Testis (tissue), 2 donors: ENCODE measurements at regions not wholly inside any gene's neighbourhood (a gene's known extent, or its start where the extent isn't known, plus 50 kb on each side); places are given as distances from the start of the nearest gene placed in this dataset.

Source experiments
- DNase-seq: peaks from one replicate; pipeline ENCODE4 v3.0.0-alpha.2; 2019
- H3K27ac ChIP-seq, 2 donors: fragments of 200-600 bp; sonication (generic); one replicate each; pipeline ENCODE4 v1.5.1; 2019
- H3K27me3 ChIP-seq: fragments of 200-600 bp; sonication (generic); one replicate; pipeline ENCODE4 v1.5.1; 2019
- H3K36me3 ChIP-seq: fragments of 200-600 bp; sonication (generic); one replicate; pipeline ENCODE4 v1.5.1; 2017; ENCODE audit warnings: low read depth; ENCODE audit errors: missing control alignments
- H3K4me1 ChIP-seq: fragments of 200-600 bp; sonication (generic); one replicate; pipeline ENCODE4 v1.5.1; 2019
- H3K4me3 ChIP-seq, 2 donors: fragments of 200-600 bp; sonication (generic); one replicate each; pipeline ENCODE4 v1.5.1; 2017 to 2019
- H3K9me3 ChIP-seq: fragments of 200-600 bp; sonication (generic); one replicate; pipeline ENCODE4 v1.5.1; 2017
- POLR2A ChIP-seq: fragments of 450-650 bp; IDR thresholded peaks from one replicate; pipeline ENCODE4 v1.6.1; 2017; ENCODE audit warnings: antibody characterized with exemption, mild to moderate bottlenecking, moderate library complexity
- WGBS, 2 donors: methylation state at CpG; one replicate each; pipeline ENCODE4 v1.1.5; 2018; 5-methylcytosine and 5-hydroxymethylcytosine counted together
- intact Hi-C: fragments of 100-400 bp; cut with DNase I; formaldehyde crosslinking; loops from one replicate; pipeline ENCODE4 v1.15.1; 2023; ENCODE audit warnings: low total_unique reads
- TF ChIP-seq, protein P1 (sequence below), 3 experiments: fragments of 450-650 bp in 2 of 3; fragments of 200-600 bp in 1 of 3; sonication (generic) in 1 of 3; IDR thresholded peaks; one replicate each; pipeline ENCODE4 v1.5.1; 2016 to 2019; ENCODE audit warnings: antibody characterized with exemption in 3 of 3, mild to moderate bottlenecking in 2 of 3, moderate library complexity in 1 of 3

DNA sequence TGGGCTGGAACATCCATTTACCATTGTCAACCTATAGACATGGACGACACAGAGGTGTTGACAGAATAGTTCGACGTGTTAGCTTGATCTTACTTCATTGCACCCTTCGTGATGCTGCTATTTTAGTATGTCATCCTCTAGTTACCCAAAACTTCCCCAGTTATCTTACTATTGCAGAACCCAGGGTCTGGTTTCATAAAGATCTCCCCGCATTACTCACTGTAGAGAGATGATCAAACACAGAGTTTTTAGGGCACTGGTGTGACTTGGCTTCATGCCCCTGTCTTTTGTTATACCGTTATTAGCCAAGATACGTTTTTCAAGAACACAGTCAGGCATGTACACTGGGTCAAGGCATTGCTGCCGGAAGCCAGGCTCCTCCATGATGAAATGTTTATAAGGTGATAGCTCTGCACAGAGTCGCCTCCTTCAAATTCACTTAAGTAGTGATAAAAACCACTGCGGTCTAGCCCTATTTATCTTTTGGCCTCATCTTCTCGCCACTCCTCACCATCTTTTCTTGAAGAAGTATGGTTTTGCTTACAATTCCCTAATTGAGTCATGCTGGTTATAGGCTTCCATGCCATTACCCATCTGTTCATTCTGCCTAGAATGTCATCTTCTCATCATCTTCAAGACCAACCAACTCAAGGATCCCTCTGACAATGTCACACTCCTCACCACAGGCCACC is 1127.9 kb downstream of the VRK1 start:
- Histone ChIP-seq H3K4me1 (no peaks in the 10 kb centered on the region), H3K27ac (no peak overlapping the region), H3K27me3 (no peaks in the 10 kb centered on the region), H3K36me3 (no peaks in the 10 kb centered on the region), H3K4me3 (no peak overlapping the region), H3K9me3 (no peaks in the 10 kb centered on the region)
- WGBS, 2 donors, result 86 to 92% methylated on average over 11 of the region's 11 CpGs
- intact Hi-C loops, result no loop called here
- no peak for TF ChIP-seq POLR2A
- TF ChIP-seq, protein P1, sequence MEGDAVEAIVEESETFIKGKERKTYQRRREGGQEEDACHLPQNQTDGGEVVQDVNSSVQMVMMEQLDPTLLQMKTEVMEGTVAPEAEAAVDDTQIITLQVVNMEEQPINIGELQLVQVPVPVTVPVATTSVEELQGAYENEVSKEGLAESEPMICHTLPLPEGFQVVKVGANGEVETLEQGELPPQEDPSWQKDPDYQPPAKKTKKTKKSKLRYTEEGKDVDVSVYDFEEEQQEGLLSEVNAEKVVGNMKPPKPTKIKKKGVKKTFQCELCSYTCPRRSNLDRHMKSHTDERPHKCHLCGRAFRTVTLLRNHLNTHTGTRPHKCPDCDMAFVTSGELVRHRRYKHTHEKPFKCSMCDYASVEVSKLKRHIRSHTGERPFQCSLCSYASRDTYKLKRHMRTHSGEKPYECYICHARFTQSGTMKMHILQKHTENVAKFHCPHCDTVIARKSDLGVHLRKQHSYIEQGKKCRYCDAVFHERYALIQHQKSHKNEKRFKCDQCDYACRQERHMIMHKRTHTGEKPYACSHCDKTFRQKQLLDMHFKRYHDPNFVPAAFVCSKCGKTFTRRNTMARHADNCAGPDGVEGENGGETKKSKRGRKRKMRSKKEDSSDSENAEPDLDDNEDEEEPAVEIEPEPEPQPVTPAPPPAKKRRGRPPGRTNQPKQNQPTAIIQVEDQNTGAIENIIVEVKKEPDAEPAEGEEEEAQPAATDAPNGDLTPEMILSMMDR (IDR thresholded peaks at IDR 0.05), result no peak
- DNase-seq, result no peak

DNA sequence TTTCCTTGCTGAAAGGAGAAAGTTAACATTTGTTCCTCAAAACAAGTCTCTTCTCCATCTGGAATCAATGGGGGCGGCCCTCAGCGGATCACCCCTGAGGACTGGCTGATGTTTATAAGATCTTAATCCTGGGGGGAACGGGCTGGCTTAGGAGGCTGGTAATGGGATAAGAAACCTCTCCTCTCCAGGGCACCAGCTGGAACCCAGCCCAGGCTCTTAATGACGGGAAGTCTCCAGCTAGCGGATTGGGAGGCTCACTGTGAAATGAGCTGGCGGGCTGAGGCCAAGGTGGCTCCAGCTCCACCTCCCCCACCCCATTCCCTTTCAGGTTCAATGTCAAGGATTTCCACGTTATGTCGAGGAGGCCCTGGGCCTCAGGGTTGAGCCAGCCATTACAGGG is 1133.0 kb downstream of the VRK1 start:
- Histone ChIP-seq H3K4me1 (no peaks in the 10 kb centered on the region), H3K4me3 (no peak overlapping the region), H3K27me3 (no peaks in the 10 kb centered on the region), H3K27ac (no peak overlapping the region), H3K9me3 (no peaks in the 10 kb centered on the region), H3K36me3 (no peaks in the 10 kb centered on the region)
- WGBS, 2 donors, result 66 to 71% methylated on average over 8 of the region's 8 CpGs
- no peak for DNase-seq
- TF ChIP-seq, protein P1 (IDR thresholded peaks at IDR 0.05), result no peak
- TF ChIP-seq POLR2A, result no peak
- intact Hi-C loops, result no loop called here

DNA sequence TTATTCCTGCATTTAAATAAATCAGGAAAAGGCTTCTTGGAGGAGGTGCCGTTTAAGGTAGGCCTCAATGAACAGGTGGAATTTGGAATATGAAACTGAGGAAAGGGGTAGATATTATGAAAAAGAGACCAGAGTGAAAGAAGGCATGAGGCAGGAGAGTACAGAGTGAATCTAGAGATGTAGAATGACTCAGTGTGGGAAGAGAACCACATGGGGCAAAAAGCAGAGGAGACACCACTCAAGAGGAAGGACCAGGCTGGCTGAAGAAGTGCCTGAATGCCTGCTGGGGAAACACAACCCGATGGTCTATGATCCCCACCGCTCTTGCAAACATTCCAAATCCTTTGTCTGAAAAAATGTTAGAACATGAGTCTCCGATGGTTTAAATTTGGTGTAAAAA is 1134.1 kb downstream of the VRK1 start:
- intact Hi-C loops, result no loop called here
- no peaks in the 10 kb centered on the region for H3K9me3 ChIP-seq
- no peak overlapping the region for H3K4me3 ChIP-seq
- WGBS, 2 donors, result 86 to 90% methylated on average over 4 of the region's 4 CpGs
- no peak overlapping the region for H3K27ac ChIP-seq
- no peaks in the 10 kb centered on the region for H3K4me1 ChIP-seq
- H3K27me3 ChIP-seq, result no peaks in the 10 kb centered on the region
- no peak for DNase-seq
- no peaks in the 10 kb centered on the region for H3K36me3 ChIP-seq
- TF ChIP-seq, protein P1 (IDR thresholded peaks at IDR 0.05), result no peak
- no peak for TF ChIP-seq POLR2A

DNA sequence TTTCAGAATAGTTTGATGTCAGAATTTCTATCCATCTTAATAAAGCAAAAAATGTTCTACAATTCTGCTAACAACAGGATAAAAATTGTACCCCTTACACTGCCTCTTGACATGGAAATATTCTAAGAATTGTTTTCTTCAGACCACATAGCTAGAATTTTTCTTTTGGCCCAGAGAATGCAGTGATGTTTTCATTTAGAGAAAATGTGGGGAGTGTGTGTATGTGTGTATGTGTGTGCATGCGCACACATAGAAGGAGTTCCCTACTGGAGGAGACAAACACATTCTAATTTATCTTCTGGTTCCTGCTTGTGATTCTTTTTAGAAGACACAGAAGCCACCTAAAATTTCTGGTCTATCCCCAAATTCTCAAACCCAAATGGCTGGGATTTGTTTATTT is 1145.7 kb downstream of the VRK1 start:
- intact Hi-C loops, result no loop called here
- Histone ChIP-seq H3K4me3 (no peak overlapping the region), H3K36me3 (no peaks in the 10 kb centered on the region), H3K4me1 (no peaks in the 10 kb centered on the region), H3K27ac (no peak overlapping the region), H3K27me3 (no peaks in the 10 kb centered on the region), H3K9me3 (no peaks in the 10 kb centered on the region)
- 51 to 95% methylated on average over 1 of the region's 1 CpG for WGBS, 2 donors
- TF ChIP-seq, protein P1 (IDR thresholded peaks at IDR 0.05), result no peak
- TF ChIP-seq POLR2A, result no peak
- no peak for DNase-seq

DNA sequence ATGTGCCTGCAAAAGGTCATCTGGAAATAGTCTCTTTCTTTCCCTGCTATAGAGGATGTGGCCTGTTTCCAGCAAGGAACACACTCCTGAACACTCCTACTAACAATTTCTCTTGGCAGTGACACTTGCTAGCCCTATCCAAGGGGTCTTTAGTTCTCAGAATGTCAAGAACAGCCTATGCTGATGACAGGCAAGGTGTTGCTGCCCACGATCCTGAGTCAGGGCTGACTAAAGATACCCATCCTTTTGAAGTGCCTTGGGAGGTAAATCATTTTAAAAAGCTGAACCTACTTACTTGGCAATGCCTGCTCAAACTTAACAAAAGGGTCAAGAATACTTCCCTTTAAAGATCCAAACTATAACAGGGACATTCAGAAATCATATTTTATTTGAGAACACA is 1146.4 kb downstream of the VRK1 start:
- intact Hi-C loops, result no loop called here
- DNase-seq, result no peak
- TF ChIP-seq POLR2A, result no peak
- TF ChIP-seq, protein P1 (IDR thresholded peaks at IDR 0.05), result no peak

More for the DNA sequence above, 1146.4 kb downstream of the VRK1 start:
- H3K27me3 ChIP-seq, result no peaks in the 10 kb centered on the region
- WGBS, 2 donors, result 56 to 67% methylated on average over 1 of the region's 1 CpG
- no peaks in the 10 kb centered on the region for H3K4me1 ChIP-seq
- H3K9me3 ChIP-seq, result no peaks in the 10 kb centered on the region
- no peak overlapping the region for H3K4me3 ChIP-seq
- no peak overlapping the region for H3K27ac ChIP-seq
- H3K36me3 ChIP-seq, result no peaks in the 10 kb centered on the region
